Parathyroid adenoma (tissue), 2 donors: ENCODE measurements at regions not wholly inside any gene's neighbourhood (a gene's known extent, or its start where the extent isn't known, plus 50 kb on each side); places are given as distances from the start of the nearest gene placed in this dataset.
A peak's percentile ranks its signal among the peaks of the same experiment; 100 is the strongest.

ENCODE experiments used
- H2AFZ ChIP-seq: fragments of 300-600 bp; sonication (generic); one replicate; pipeline ENCODE4 v1.7.0; 2017; ENCODE audit warnings: antibody characterized with exemption, mild to moderate bottlenecking
- H3K27ac ChIP-seq: fragments of 300-600 bp; sonication (generic); one replicate; pipeline ENCODE4 v1.7.0; 2017
- H3K27me3 ChIP-seq: fragments of 300-600 bp; sonication (generic); one replicate; pipeline ENCODE4 v1.7.0; 2017; ENCODE audit warnings: low read length; ENCODE audit not compliant: control insufficient read depth, insufficient read depth
- H3K36me3 ChIP-seq: fragments of 300-600 bp; sonication (generic); one replicate; pipeline ENCODE4 v1.7.0; 2017; ENCODE audit warnings: low read length; ENCODE audit not compliant: control insufficient read depth, insufficient read depth
- H3K4me1 ChIP-seq: fragments of 300-600 bp; sonication (generic); one replicate; pipeline ENCODE4 v1.7.0; 2017; ENCODE audit warnings: control low read depth
- H3K4me2 ChIP-seq: fragments of 300-600 bp; sonication (generic); one replicate; pipeline ENCODE4 v1.7.0; 2017; ENCODE audit warnings: low read length
- H3K4me3 ChIP-seq: fragments of 300-600 bp; sonication (generic); one replicate; pipeline ENCODE4 v1.7.0; 2017; ENCODE audit warnings: low read depth, low read length
- H3K79me2 ChIP-seq: fragments of 300-600 bp; sonication (generic); one replicate; pipeline ENCODE4 v1.7.0; 2017; ENCODE audit warnings: control low read depth
- H3K9ac ChIP-seq: fragments of 300-600 bp; sonication (generic); one replicate; pipeline ENCODE4 v1.7.0; 2017; ENCODE audit warnings: mild to moderate bottlenecking
- H3K9me3 ChIP-seq: fragments of 300-600 bp; sonication (generic); one replicate; pipeline ENCODE4 v1.7.0; 2017; ENCODE audit warnings: low read length; ENCODE audit not compliant: control insufficient read depth
- CTCF ChIP-seq: fragments of 300-600 bp; sonication (generic); IDR thresholded peaks from one replicate; pipeline ENCODE4 v1.7.0; 2017; ENCODE audit warnings: antibody characterized with exemption, mild to moderate bottlenecking
- donor health status: primary hyperparathyroidism.

GRCh38 chr11:88427719-88428118 is 90.2 kb upstream of the CTSC start:
- TF ChIP-seq CTCF = no peak
- no peak overlapping the region for H3K4me3 ChIP-seq
- H3K4me2 ChIP-seq = no peak overlapping the region
- H3K79me2 ChIP-seq = no peaks in the 10 kb centered on the region
- no peak overlapping the region for H3K27ac ChIP-seq
- no peaks in the 10 kb centered on the region for H3K4me1 ChIP-seq
- H3K9me3 ChIP-seq = no peaks in the 10 kb centered on the region
- H3K9ac ChIP-seq = no peak overlapping the region
- no peaks in the 10 kb centered on the region for H3K36me3 ChIP-seq
- no peaks in the 10 kb centered on the region for H3K27me3 ChIP-seq
- no peak overlapping the region for H2AFZ ChIP-seq

GRCh38 chr11:88424881-88425280 is 87.3 kb upstream of the CTSC start:
- Histone ChIP-seq H3K79me2 (no peaks in the 10 kb centered on the region), H3K36me3 (no peaks in the 10 kb centered on the region), H3K9ac (no peak overlapping the region), H3K4me2 (no peak overlapping the region), H3K4me1 (no peaks in the 10 kb centered on the region), H3K9me3 (no peaks in the 10 kb centered on the region), H2AFZ (no peak overlapping the region), H3K27ac (no peak overlapping the region), H3K4me3 (no peak overlapping the region), H3K27me3 (no peaks in the 10 kb centered on the region)
- no peak for TF ChIP-seq CTCF

- Histone ChIP-seq H3K4me2 (no peak overlapping the region), H3K4me3 (no peak overlapping the region), H3K9ac (no peak overlapping the region), H3K4me1 (no peaks in the 10 kb centered on the region), H3K79me2 (no peaks in the 10 kb centered on the region), H3K27ac (peak overlapping the region; percentile 5), H3K27me3 (no peaks in the 10 kb centered on the region), H3K36me3 (no peaks in the 10 kb centered on the region), H3K9me3 (no peaks in the 10 kb centered on the region), H2AFZ (no peak overlapping the region)
- TF ChIP-seq CTCF = no peak
These were observed 84.0 kb upstream of the CTSC start for GRCh38 chr11:88421530-88421929.

GRCh38 chr11:88420165-88420791 is 82.7 kb upstream of the CTSC start:
- H3K9ac ChIP-seq = no peak overlapping the region
- no peaks in the 10 kb centered on the region for H3K4me1 ChIP-seq
- no peak overlapping the region for H3K27ac ChIP-seq
- no peak overlapping the region for H2AFZ ChIP-seq
- H3K4me2 ChIP-seq = no peak overlapping the region
- H3K9me3 ChIP-seq = no peaks in the 10 kb centered on the region
- H3K4me3 ChIP-seq = no peak overlapping the region
- no peaks in the 10 kb centered on the region for H3K79me2 ChIP-seq
- no peaks in the 10 kb centered on the region for H3K27me3 ChIP-seq
- no peaks in the 10 kb centered on the region for H3K36me3 ChIP-seq
- TF ChIP-seq CTCF = no peak

- H3K27me3 ChIP-seq = no peaks in the 10 kb centered on the region
- no peak for TF ChIP-seq CTCF
- H3K9ac ChIP-seq = no peak overlapping the region
- H2AFZ ChIP-seq = no peak overlapping the region
- H3K4me3 ChIP-seq = no peak overlapping the region
- H3K9me3 ChIP-seq = no peaks in the 10 kb centered on the region
- H3K79me2 ChIP-seq = no peaks in the 10 kb centered on the region
- no peaks in the 10 kb centered on the region for H3K36me3 ChIP-seq
- no peak overlapping the region for H3K27ac ChIP-seq
- H3K4me1 ChIP-seq = no peaks in the 10 kb centered on the region
- H3K4me2 ChIP-seq = no peak overlapping the region
These were observed 81.0 kb upstream of the CTSC start for GRCh38 chr11:88418508-88418907.
